ENCODE measurements at regions not wholly inside any gene's neighbourhood (a gene's known extent, or its start where the extent isn't known, plus 50 kb on each side); places are given as distances from the start of the nearest gene placed in this dataset.

GRCh38 chr6:104630955-104631354, 228.8 kb downstream of the HACE1 start:
- TF ChIP-seq, protein P1, sequence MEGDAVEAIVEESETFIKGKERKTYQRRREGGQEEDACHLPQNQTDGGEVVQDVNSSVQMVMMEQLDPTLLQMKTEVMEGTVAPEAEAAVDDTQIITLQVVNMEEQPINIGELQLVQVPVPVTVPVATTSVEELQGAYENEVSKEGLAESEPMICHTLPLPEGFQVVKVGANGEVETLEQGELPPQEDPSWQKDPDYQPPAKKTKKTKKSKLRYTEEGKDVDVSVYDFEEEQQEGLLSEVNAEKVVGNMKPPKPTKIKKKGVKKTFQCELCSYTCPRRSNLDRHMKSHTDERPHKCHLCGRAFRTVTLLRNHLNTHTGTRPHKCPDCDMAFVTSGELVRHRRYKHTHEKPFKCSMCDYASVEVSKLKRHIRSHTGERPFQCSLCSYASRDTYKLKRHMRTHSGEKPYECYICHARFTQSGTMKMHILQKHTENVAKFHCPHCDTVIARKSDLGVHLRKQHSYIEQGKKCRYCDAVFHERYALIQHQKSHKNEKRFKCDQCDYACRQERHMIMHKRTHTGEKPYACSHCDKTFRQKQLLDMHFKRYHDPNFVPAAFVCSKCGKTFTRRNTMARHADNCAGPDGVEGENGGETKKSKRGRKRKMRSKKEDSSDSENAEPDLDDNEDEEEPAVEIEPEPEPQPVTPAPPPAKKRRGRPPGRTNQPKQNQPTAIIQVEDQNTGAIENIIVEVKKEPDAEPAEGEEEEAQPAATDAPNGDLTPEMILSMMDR (IDR thresholded peaks at IDR 0.05; ENCODE audit: extremely low read depth, missing control alignments) = no peak
- no peak for DNase-seq (ENCODE audit: low spot score)

- TF ChIP-seq, protein P1 (IDR thresholded peaks at IDR 0.05; ENCODE audit: extremely low read depth, missing control alignments) = no peak
These were observed 229.2 kb downstream of the HACE1 start for GRCh38 chr6:104630522-104630921.

DNA sequence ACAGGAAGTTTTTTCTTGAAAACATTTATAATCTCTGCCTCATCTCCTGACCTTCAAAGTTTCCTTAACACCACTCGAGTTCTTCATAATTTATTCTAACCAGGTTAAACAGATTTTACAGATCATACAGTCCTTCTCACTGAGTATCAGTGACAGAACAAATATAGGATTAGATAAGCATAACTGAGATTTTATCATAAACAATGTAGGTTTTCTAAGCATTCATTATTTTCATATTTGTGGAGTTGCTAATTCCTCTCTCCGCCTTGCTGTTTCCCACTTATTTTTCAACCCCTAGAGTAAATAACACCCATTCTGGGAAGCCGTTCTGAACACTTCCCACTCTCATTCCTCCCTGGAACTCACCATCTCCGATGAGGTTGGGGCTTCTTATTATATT, 229.9 kb downstream of the HACE1 start:
- TF ChIP-seq, protein P1 (IDR thresholded peaks at IDR 0.05; ENCODE audit: extremely low read depth, missing control alignments) = no peak

More at GRCh38 chr6:104630522-104630921, 229.2 kb downstream of the HACE1 start:
- DNase-seq (ENCODE audit: low spot score) = no peak

DNA sequence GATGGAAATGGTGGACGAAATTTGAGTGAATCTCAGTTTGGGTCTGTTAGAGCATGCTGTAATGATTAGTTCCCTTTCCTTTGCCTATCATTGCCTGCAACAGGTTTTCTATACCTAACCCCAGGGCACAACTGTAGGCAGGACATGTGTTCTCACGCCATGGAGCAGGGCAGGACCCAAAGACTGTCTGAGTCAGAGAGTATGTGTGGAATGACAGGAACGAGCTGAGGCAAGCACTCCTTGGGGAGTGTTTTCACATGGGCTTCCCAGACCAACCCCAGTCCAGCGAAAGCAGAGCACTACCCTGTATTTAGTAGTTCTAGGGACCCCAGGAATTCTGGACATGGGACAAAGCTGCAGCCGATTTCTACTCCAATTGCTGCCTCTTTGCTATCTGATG, 234.2 kb downstream of the HACE1 start:
- DNase-seq (ENCODE audit: low spot score) = no peak
- TF ChIP-seq, protein P1 (IDR thresholded peaks at IDR 0.05; ENCODE audit: extremely low read depth, missing control alignments) = no peak

More for the DNA sequence above, 229.9 kb downstream of the HACE1 start:
- no peak for DNase-seq (ENCODE audit: low spot score)

- TF ChIP-seq, protein P1 (IDR thresholded peaks at IDR 0.05; ENCODE audit: extremely low read depth, missing control alignments) = no peak
These were observed 236.5 kb downstream of the HACE1 start for GRCh38 chr6:104623052-104623690.

GRCh38 chr6:104621396-104621795, 238.3 kb downstream of the HACE1 start:
- TF ChIP-seq, protein P1 (IDR thresholded peaks at IDR 0.05; ENCODE audit: extremely low read depth, missing control alignments) = no peak
- no peak for DNase-seq (ENCODE audit: low spot score)

More at GRCh38 chr6:104623052-104623690, 236.5 kb downstream of the HACE1 start:
- DNase-seq (ENCODE audit: low spot score) = no peak

DNA sequence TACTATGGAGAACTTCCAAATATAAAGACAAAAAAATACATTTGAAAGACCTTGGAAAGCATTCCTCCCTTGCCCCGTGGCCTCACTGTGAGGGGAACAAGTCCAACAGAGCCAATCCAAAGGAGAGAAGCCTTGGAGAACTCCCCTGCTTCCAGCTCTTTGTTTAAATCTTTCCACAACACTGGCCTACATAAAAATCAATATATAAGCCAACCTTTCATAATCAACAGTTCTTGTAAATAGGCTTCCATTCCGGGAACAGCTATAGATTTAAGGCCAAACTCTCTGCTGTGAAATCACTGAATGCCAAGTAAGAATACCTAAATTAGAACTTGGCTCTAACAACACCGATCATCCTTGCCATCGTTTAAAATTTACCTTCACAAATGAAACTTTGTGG, 242.1 kb downstream of the HACE1 start:
- TF ChIP-seq, protein P1 (IDR thresholded peaks at IDR 0.05; ENCODE audit: extremely low read depth, missing control alignments) = no peak
- DNase-seq (ENCODE audit: low spot score) = no peak
